Ovary (tissue), 7 donors: ENCODE measurements at regions not wholly inside any gene's neighbourhood (a gene's known extent, or its start where the extent isn't known, plus 50 kb on each side); places are given as distances from the start of the nearest gene placed in this dataset.

ENCODE experiments used
- DNase-seq, 5 donors: peaks; one replicate each; pipeline ENCODE4 v3.0.0-alpha.2; 2019 to 2020
- H3K27ac ChIP-seq, 2 donors: fragments of 200-600 bp; one replicate each; pipeline versions ENCODE4 v1.5.1 to v1.8.0; 2019 to 2022
- H3K27me3 ChIP-seq: fragments of 200-600 bp; one replicate; pipeline ENCODE4 v1.8.0; 2022
- H3K36me3 ChIP-seq: fragments of 200-600 bp; sonication (generic); one replicate; pipeline ENCODE4 v1.5.1; 2019
- H3K4me1 ChIP-seq: one replicate; pipeline ENCODE4 v1.8.1; 2013; ENCODE audit warnings: mild to moderate bottlenecking, moderate library complexity; ENCODE audit not compliant: insufficient read depth
- H3K4me3 ChIP-seq: fragments of 200-600 bp; sonication (generic); one replicate; pipeline ENCODE4 v1.5.1; 2017
- H3K9me3 ChIP-seq, 2 donors: fragments of 200-600 bp in 1 of 2; sonication (generic) in 1 of 2; one replicate each; pipeline versions ENCODE4 v1.5.1 to v1.8.1; 2013 to 2019; ENCODE audit warnings: mild to moderate bottlenecking in 1 of 2, moderate library complexity in 1 of 2
- CTCF ChIP-seq, 3 donors: fragments of 450-650 bp in 2 of 3; fragments of 200-600 bp in 1 of 3; IDR thresholded peaks; one replicate each; pipeline versions ENCODE4 v1.5.1 to v1.8.0; 2016 to 2022; ENCODE audit warnings: antibody characterized with exemption in 3 of 3, mild to moderate bottlenecking in 1 of 3
- EP300 ChIP-seq: sonication (generic); formaldehyde crosslinking; IDR thresholded peaks from one replicate; pipeline ENCODE4 v1.6.1; 2017; ENCODE audit warnings: antibody characterized with exemption
- POLR2A ChIP-seq: fragments of 450-650 bp; IDR thresholded peaks from one replicate; pipeline ENCODE4 v1.6.1; 2017; ENCODE audit warnings: antibody characterized with exemption, mild to moderate bottlenecking, moderate library complexity
- WGBS, 3 donors: extraction: QIAGEN DNeasy Blood & Tissue Kit in 1 of 3; methylation state at CpG; one replicate each; pipeline versions ENCODE4 v1.1.5 to v1.1.7; 2013 to 2017; 5-methylcytosine and 5-hydroxymethylcytosine counted together
- intact Hi-C, 4 donors: fragments of 100-400 bp; cut with DNase I; formaldehyde crosslinking; loops; one replicate each; pipeline versions ENCODE4 v1.11.0 to v1.15.1; 2022 to 2023
- donor health status: DM: no; HTN: no; CAD: no; lungs with moderate emphysema.
- donor health status: DM: no; HTN: no; CAD: no.
- donor health status: Bipolar disorder and iron deficiency.
- donor health status: DM: no; HTN: no; CAD: no.
- donor health status: DM: yes; HTN: yes; CAD: no.

DNA sequence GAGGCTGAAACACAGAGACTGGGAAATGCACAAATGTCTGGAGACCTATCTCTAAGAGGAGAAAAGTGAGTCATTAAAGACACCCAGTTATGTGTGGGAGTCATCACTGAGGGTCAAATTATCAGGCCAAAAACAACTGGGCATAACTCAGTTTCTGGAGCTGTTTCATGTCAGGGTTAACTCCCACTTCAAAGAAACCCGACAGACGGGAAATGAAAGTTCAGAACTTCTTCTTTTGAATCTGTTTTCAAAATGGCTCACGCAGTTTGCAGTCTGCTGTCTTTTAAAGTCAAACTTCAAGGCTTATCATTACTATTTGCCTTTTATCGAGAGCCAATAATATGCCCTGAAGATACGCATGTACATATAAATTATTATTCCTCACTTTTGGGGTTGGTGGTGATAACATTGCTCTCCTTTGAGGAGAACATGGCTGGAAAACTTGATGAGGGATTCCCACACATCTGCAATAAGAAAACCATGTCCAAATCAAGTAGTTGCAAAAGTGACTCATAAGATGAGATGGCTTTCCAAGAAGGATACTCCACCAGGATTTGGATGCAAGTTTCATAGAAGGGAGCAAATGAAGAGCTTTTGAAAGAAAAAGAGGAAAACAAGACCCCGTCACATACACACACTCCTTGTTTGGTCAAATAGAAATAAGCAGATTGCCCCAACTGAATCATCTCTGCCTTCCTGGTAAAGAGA lies 341.4 kb downstream of the ADAMTS20 start:
- peak overlapping the region; percentile 14 for H3K4me3 ChIP-seq
- no peaks in the 10 kb centered on the region for H3K36me3 ChIP-seq

DNA sequence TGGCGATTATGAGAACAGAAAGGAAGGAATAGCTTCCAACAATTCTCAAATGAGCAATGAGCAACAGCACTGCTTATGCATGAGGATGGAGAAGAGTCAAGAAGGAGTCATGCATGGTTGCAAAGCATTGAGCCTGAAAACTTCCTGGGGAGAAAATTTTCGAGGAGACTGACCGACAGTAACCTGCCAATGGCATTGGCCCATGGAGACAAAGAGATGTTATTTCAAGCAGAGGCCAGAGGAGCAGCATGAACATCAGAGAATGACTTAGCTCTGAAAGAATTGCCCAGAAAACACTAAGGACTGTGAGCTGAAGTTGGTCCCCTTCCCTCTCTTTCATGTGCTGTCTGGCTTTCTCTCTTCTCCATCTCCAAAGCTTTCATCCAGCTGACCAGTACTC lies 343.4 kb downstream of the ADAMTS20 start:
- WGBS, 3 donors, result 85 to 99% (median 95%) methylated on average over 3 of the region's 3 CpGs
- H3K36me3 ChIP-seq, result no peaks in the 10 kb centered on the region
- H3K27me3 ChIP-seq, result no peaks in the 10 kb centered on the region
- no peaks in the 10 kb centered on the region for H3K4me1 ChIP-seq
- intact Hi-C loops, result no loop called here
- no peak for DNase-seq
- no peak overlapping the region for H3K4me3 ChIP-seq
- H3K27ac ChIP-seq, result no peak overlapping the region
- no peaks in the 10 kb centered on the region for H3K9me3 ChIP-seq
- no peak for TF ChIP-seq POLR2A
- no peak for TF ChIP-seq CTCF (IDR thresholded peaks at IDR 0.05)
- no peak for TF ChIP-seq EP300

More for the DNA sequence above, 341.4 kb downstream of the ADAMTS20 start:
- H3K9me3 ChIP-seq, result no peaks in the 10 kb centered on the region
- 6 to 16% (median 9%) methylated on average over 6 of the region's 6 CpGs for WGBS, 3 donors
- peak in 1 of 5 donors; percentile 18 for DNase-seq
- no peaks in the 10 kb centered on the region for H3K27me3 ChIP-seq
- intact Hi-C loops, result no loop called here
- no peaks in the 10 kb centered on the region for H3K4me1 ChIP-seq
- peak overlapping the region in 1 of 2 donors; percentile 35 for H3K27ac ChIP-seq
- TF ChIP-seq EP300, result no peak
- no peak for TF ChIP-seq CTCF (IDR thresholded peaks at IDR 0.05)
- no peak for TF ChIP-seq POLR2A

- no peak for DNase-seq
Observed at GRCh38 chr12:43208221-43208620, 343.8 kb downstream of the ADAMTS20 start.

DNA sequence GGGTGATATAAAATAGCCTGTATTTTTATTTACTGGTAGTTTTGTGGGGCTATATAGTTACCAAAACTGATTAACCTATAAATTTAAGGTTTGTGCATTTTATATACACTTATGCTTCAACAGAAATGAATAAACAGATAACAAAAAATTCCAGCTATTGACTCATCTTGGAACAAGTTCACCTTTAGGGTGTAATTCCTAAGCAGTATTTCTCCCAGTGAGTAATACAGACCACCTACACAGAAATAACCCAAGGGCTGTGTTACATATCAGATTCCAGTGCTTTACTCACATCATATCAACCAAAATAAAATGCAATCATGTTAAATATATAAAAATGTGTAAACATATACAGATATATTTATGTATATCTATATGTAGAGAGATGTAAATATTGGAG lies 345.6 kb downstream of the ADAMTS20 start:
- Histone ChIP-seq H3K36me3 (no peaks in the 10 kb centered on the region), H3K4me3 (no peak overlapping the region), H3K4me1 (no peaks in the 10 kb centered on the region), H3K27ac (no peak overlapping the region), H3K9me3 (no peaks in the 10 kb centered on the region), H3K27me3 (no peaks in the 10 kb centered on the region)
- no peak for TF ChIP-seq POLR2A
- no peak for TF ChIP-seq CTCF (IDR thresholded peaks at IDR 0.05)
- no peak for TF ChIP-seq EP300
- intact Hi-C loops, result no loop called here
- DNase-seq, result no peak

More at GRCh38 chr12:43208221-43208620, 343.8 kb downstream of the ADAMTS20 start:
- 80 to 97% (median 96%) methylated on average over 5 of the region's 5 CpGs for WGBS, 3 donors
- no peaks in the 10 kb centered on the region for H3K4me1 ChIP-seq
- H3K4me3 ChIP-seq, result no peak overlapping the region
- H3K9me3 ChIP-seq, result no peaks in the 10 kb centered on the region
- TF ChIP-seq CTCF (IDR thresholded peaks at IDR 0.05) (no peak), POLR2A (no peak), EP300 (no peak)
- intact Hi-C loops, result no loop called here
- no peaks in the 10 kb centered on the region for H3K36me3 ChIP-seq
- H3K27ac ChIP-seq, result no peak overlapping the region
- no peaks in the 10 kb centered on the region for H3K27me3 ChIP-seq
